GM18505 (cell line): ENCODE measurements at regions not wholly inside any gene's neighbourhood (a gene's known extent, or its start where the extent isn't known, plus 50 kb on each side); places are given as distances from the start of the nearest gene placed in this dataset.

ENCODE experiments used
- ATAC-seq: cut with Tn5 transposase; IDR thresholded peaks from one replicate; pipeline ENCODE4 v1.9.1; 2021; ENCODE audit not compliant: unreplicated experiment
- POLR2A ChIP-seq: IDR thresholded peaks from 4 replicates; pipeline ENCODE4 v1.6.1; 2011; ENCODE audit warnings: borderline replicate concordance; ENCODE audit not compliant: insufficient read depth, insufficient read length; ENCODE audit errors: extremely low read depth

DNA sequence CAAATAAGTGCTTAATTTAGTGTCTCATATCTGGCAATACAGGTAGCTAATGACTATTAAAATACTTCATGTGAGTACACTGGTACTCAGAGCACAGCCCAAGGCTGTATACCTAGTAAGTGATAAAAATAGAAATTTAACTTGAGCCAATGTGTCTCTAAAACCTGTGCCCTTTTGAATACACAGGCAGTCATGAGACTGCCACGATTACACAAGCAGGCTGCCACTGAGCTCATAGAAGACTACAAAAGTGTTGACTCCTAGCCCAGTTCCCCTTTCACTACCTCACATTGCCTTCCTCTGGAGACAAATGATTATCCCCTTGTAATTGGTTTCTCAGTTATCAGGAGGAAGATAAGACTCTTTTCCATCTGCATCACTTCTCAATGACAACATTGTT lies 66.3 kb upstream of the PAPPA start:
- no peak for ATAC-seq
- TF ChIP-seq POLR2A = no peak

DNA sequence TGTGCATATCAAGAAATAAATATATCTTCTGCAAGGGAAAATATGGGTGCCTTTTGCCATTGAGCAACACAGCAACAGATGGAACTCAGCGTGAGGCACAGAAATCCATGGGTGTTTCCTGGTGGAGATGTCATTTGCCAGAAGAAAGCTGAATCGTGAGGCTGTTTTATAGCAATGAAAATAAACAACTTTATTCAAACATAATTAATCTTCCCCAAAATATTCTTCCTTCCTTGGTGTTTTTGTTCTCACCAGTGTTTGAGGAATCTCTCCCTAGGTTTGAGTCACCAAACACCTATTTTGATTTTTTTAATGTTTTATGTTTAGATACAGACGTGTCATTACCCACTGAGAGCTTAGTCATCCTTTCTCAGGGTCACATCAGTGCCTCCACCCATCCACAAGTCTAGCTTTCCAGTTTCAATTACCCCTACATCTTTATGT lies 65.8 kb upstream of the PAPPA start:
- ATAC-seq = no peak
- no peak for TF ChIP-seq POLR2A

DNA sequence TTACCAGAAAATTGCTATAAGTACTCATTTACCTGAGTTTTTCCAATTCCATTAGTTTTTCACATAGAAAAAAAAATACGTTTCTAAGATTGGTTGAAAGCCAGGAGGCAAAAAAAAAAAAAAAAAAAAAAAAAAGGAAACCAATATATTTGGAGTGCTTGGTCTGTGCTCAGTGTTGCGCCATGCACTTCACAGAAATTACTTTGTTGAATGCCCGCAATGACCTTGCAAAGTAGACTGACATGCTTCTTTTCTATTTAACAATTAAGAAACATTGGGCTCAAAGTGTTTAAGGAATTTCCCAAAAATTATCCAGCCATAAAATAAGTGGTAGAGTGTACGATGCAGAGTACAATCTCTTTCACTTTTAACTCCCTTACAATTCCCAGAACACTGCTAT lies 65.2 kb upstream of the PAPPA start:
- no peak for TF ChIP-seq POLR2A
- ATAC-seq = no peak

DNA sequence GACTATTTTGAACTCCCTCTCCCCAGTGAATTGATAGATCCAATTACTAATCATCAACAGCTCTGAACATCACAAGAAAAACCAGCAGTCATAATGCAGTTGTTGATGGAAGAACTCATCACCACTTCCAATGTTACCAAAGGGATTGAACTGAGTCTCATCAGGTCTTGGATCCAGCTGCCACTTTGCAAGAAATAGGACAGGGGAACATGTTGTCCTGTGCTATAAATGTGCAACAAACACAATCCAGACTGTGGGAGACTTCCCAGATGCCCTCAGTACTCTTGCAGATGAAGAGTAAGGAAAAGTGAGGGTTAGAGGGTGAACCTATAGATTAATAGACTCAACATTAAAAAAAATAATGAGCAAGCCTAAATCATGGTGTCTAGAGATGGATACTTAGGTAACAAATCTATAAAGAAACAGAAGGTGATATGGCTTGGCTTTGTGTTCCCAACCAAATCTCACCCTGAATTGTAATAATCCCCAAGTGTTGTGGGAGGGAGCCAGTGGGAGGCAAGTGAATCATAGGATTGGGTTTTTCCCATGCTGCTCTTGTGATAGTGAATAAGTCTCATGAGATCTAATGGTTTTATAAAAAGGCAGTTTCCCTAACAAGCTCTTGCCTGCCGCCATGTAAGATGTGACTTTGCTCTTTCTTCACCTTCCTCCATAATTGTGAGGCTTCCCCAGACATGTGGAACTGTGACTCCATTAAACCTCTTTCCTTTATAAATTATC lies 63.4 kb upstream of the PAPPA start:
- no peak for TF ChIP-seq POLR2A

DNA sequence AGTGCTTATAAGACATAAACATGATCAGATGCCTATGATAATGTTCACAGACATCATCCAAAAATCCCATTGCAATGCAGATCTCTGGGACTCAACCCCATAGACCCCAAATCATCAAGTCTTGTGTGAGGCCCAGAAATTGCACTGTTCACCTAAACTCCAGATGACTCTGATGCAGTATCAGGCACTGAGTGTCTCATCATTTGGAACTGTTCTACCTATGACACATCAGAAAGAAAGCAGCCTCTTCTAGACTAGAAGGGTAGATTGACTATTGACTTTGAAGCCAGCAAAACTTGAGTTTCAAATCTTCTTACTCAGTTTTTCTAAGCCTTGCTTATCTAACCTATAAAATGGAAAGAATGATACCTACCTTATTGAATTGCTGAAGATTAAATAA lies 58.7 kb upstream of the PAPPA start:
- no peak for ATAC-seq
- TF ChIP-seq POLR2A = no peak

More for the DNA sequence above, 63.4 kb upstream of the PAPPA start:
- ATAC-seq = no peak

DNA sequence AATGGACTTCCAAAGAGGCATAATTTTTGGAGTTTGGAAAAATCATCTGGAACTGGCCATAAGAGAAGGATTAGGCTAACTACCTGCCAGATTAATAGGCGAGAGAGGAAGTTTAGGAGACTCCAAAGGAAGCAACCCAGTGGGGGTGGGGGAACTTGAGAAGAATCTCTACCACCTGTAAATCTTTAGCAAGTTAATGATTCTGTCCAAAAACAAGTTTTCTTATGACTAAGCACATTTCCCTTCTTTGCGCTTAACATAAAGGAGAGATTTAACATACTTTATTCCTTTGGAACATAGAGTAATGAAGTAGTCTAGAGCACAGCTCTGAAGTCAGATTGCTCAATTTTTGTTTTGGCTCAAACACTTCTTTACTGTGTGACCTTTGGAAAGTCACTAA lies 58.2 kb upstream of the PAPPA start:
- no peak for TF ChIP-seq POLR2A
- ATAC-seq = no peak

DNA sequence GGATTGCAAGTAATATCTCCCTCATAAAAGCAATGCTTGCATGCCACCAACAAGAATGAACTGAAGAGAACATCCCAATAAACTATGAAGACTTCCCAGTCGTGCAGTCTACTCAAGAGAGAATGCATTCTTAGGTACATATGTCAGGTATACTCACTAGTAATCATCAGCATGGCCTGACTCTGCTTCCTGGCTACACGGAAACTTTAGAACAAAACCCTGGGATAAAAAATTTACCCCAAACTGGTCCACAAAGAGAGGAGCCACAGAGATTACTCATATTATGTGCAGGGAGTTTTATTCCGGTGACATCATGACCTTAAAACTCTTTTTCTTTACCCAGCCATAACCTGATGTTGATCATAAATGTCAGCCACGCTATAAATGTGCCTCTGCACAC lies 57.5 kb upstream of the PAPPA start:
- ATAC-seq = no peak
- TF ChIP-seq POLR2A = no peak

DNA sequence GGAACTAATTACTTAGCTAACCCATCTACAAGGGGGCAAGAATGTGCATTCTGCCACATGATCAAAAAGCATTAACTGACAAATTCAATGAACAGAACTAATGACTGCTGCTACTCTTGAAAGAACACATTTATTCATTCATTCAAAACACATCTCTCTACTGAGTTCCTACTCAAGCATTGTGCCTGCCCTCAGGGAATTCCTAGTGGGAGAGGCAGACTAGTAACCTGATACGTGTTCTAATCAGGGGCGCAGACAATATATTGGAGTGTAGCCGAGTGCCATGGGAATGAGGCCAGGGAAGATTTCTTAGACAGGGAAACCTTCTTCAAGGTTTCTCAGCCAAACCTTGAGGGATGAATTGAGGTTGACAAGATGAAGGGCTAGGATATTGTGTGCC lies 56.7 kb upstream of the PAPPA start:
- no peak for ATAC-seq
- TF ChIP-seq POLR2A = no peak

DNA sequence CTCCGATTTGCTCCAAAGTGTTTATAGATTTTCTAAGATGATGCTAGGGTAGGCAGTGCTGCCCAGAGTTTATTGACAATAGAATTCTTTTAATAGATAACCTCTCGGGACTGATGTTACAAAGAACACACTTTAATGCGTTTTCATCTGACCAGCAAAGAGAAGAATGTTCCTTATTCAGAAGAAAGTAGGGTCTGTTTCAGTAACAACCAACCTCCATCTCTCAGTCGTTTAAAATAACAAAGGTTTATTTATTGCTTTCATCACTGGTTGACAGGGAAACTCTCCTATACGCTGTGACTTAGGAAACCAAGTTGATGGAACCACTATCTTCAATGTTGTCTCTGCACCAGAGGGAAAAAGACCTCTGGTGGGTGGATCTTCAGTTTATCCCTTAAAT lies 55.1 kb upstream of the PAPPA start:
- no peak for TF ChIP-seq POLR2A
- ATAC-seq = no peak

DNA sequence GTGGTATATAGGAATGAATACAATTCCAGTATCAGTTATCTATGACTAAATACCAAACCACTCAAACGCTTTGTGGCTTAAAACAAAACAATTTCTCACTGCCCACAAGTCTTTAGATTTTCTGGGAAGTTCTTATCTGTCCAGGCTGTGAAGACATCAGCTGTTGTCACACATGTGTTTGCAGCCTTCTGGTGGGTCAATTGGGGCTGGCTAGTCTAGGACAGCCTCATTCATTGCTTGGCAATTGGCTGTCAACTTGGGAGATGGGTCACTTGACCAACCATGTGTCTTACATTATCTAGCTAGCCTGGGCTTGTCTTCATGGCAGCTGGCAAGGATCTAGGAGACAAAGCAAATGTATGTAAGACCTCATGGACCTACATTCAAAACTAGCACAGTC lies 53.8 kb upstream of the PAPPA start:
- ATAC-seq = no peak
- TF ChIP-seq POLR2A = no peak

DNA sequence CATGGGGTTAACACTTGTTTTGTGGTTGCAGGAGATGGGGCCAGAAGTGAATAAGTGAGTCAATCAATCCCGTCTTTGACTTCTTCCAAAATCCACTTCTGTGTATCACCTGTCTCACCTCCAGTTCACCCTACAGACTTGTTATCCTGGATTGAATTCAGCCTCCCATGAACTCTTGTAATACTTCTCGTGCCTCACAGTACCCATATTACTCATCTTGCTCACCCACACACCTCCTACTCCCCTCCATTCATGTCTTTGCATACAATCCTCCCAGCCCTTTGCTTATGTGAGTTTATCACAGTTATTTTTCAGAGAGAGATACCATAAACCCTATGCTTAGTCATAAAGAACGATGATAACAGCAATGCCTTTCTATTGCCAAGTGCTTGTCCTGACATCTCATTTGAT lies 52.9 kb upstream of the PAPPA start:
- no peak for ATAC-seq
- TF ChIP-seq POLR2A = no peak

DNA sequence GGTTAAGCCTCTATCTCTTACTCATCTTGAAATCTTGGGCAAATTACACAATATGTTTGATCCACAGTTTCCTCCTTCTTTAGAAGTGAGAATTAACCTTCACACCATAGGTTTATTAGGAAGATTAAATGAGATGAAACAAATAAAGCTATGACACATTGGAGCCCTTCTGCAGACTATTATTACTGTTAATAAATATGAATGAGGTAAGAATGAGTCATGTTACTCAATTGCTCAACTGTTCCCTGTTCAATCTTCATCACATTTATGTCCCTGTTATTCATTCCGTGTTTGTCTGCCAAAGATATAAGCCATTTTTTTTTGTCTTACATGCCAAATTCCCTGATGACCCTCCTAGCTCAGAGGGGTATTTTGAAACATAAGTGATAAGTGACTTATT lies 52.1 kb upstream of the PAPPA start:
- no peak for ATAC-seq
- TF ChIP-seq POLR2A = no peak

DNA sequence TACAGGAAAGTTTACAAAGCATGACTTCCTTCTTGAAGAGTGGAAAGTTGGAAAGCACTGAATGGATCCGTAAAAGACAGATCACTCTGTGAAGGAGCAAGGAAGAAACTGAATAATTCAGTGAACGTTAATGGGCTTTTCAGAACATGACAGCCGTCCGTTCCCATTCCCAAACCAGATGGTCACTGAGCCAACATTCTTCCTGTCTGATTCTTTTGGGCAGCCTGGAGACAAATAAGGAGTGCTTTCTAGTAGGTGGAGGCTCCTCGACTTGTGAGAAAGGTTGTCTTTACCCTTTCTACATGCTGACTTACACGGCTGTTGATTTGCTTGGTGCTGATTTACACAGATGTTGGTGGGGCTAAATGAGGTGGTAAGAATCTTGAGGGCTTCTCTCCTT lies 51.0 kb upstream of the PAPPA start:
- ATAC-seq = no peak
- no peak for TF ChIP-seq POLR2A
